Neural cell (in vitro differentiated cells): ENCODE measurements at regions not wholly inside any gene's neighbourhood (a gene's known extent, or its start where the extent isn't known, plus 50 kb on each side); places are given as distances from the start of the nearest gene placed in this dataset.

Source experiments
- H2AFZ ChIP-seq: fragments of 200-600, 300-800 bp; sonication (generic), shearing (Covaris generic); 2 replicates; pipeline ENCODE4 v1.6.0; 2014; ENCODE audit warnings: low read depth, mild to moderate bottlenecking, antibody characterized with exemption, low read length, moderate library complexity
- H3F3A ChIP-seq: fragments of 200-600 bp; shearing (Covaris generic); 2 replicates; pipeline ENCODE4 v1.6.1; 2016; ENCODE audit warnings: mild to moderate bottlenecking, moderate library complexity, mixed read lengths, antibody characterized with exemption, low read length; ENCODE audit not compliant: insufficient read depth, poor library complexity, severe bottlenecking
- H3K27ac ChIP-seq: fragments of 200-600, 300-800 bp; sonication (generic), shearing (Covaris generic); 2 replicates; pipeline ENCODE4 v1.5.1; 2014; ENCODE audit warnings: mild to moderate bottlenecking, low read length, moderate library complexity
- H3K27me3 ChIP-seq: fragments of 300-800, 200-600 bp; sonication (generic), shearing (Covaris generic); 2 replicates; pipeline ENCODE4 v1.6.0; 2014; ENCODE audit warnings: mild to moderate bottlenecking, low read depth, low read length, moderate library complexity; ENCODE audit not compliant: insufficient read depth
- H3K36me3 ChIP-seq: fragments of 300-800, 200-600 bp; sonication (generic), shearing (Covaris generic); 2 replicates; pipeline ENCODE4 v1.5.1; 2014; ENCODE audit warnings: mild to moderate bottlenecking, antibody characterized with exemption, low read length, moderate library complexity; ENCODE audit not compliant: insufficient read depth
- H3K4me2 ChIP-seq: fragments of 300-800, 200-600 bp; sonication (generic), shearing (Covaris generic); 2 replicates; pipeline ENCODE4 v1.6.0; 2014; ENCODE audit warnings: mild to moderate bottlenecking, low read length
- H3K4me3 ChIP-seq: fragments of 300-800, 200-600 bp; sonication (generic), shearing (Covaris generic); 2 replicates; pipeline ENCODE4 v1.5.1; 2014; ENCODE audit warnings: mild to moderate bottlenecking, low read length, moderate library complexity
- H3K79me2 ChIP-seq: fragments of 200-600 bp; shearing (Covaris generic); replicated peaks from 2 replicates; pipeline ENCODE4 v1.6.0; 2014; ENCODE audit warnings: mild to moderate bottlenecking, low read length, moderate library complexity; ENCODE audit not compliant: insufficient read depth
- H3K9ac ChIP-seq: fragments of 300-800, 200-600 bp; sonication (generic), shearing (Covaris generic); 2 replicates; pipeline ENCODE4 v1.6.1; 2016; ENCODE audit warnings: mild to moderate bottlenecking, low read length, mixed read lengths
- H3K9me2 ChIP-seq: fragments of 200-600 bp; shearing (Covaris generic); 2 replicates; pipeline ENCODE4 v1.6.1; 2016; ENCODE audit warnings: mild to moderate bottlenecking, low read length, mixed read lengths; ENCODE audit not compliant: insufficient read depth
- H3K9me3 ChIP-seq: fragments of 200-600, 300-800 bp; sonication (generic), shearing (Covaris generic); 2 replicates; pipeline ENCODE4 v1.6.1; 2016; ENCODE audit warnings: mild to moderate bottlenecking, mixed run types, low read length, moderate library complexity, mixed read lengths
- H4K20me1 ChIP-seq: fragments of 200-600 bp; shearing (Covaris generic); 2 replicates; pipeline ENCODE4 v1.6.1; 2016; ENCODE audit warnings: mild to moderate bottlenecking, mixed run types; ENCODE audit not compliant: insufficient read depth
- EP300 ChIP-seq: fragments of 450-650 bp; conservative IDR thresholded peaks from 2 replicates; pipeline ENCODE4 v1.6.1; 2014; ENCODE audit warnings: antibody characterized with exemption, mild to moderate bottlenecking, moderate library complexity; ENCODE audit not compliant: poor library complexity, severe bottlenecking
- EZH2 ChIP-seq: fragments of 200-600, 300-800 bp; shearing (Covaris generic), sonication (generic); IDR thresholded peaks from 2 replicates; pipeline ENCODE4 v1.6.1; 2014; ENCODE audit warnings: antibody characterized with exemption, low read length, borderline replicate concordance, mild to moderate bottlenecking; ENCODE audit not compliant: insufficient read depth, poor library complexity, severe bottlenecking
- MXI1 ChIP-seq: fragments of 450-650 bp; conservative IDR thresholded peaks from 2 replicates; pipeline ENCODE4 v1.6.1; 2014; ENCODE audit warnings: antibody characterized with exemption, mild to moderate bottlenecking; ENCODE audit not compliant: poor library complexity, severe bottlenecking
- POLR2AphosphoS5 ChIP-seq: IDR thresholded peaks from 2 replicates; pipeline ENCODE4 v1.6.1; 2012
- RAD21 ChIP-seq: fragments of 450-650 bp; conservative IDR thresholded peaks from 2 replicates; pipeline ENCODE4 v1.6.1; 2014; ENCODE audit warnings: antibody characterized with exemption, mild to moderate bottlenecking, moderate library complexity
- SMC3 ChIP-seq: fragments of 450-650 bp; conservative IDR thresholded peaks from 2 replicates; pipeline ENCODE4 v1.6.1; 2014; ENCODE audit warnings: antibody characterized with exemption, mild to moderate bottlenecking, moderate library complexity; ENCODE audit not compliant: poor library complexity
- TAF1 ChIP-seq: IDR thresholded peaks from 2 replicates; pipeline ENCODE4 v1.6.1; 2012; ENCODE audit warnings: low read depth
- TF ChIP-seq, protein P1 (sequence below): IDR thresholded peaks from 2 replicates; pipeline ENCODE4 v1.6.1; 2012; ENCODE audit warnings: borderline replicate concordance
- TF ChIP-seq, protein P2 (sequence below): fragments of 450-650 bp; IDR thresholded peaks from 2 replicates; pipeline ENCODE4 v1.5.1; 2014; ENCODE audit warnings: antibody characterized with exemption, mild to moderate bottlenecking, moderate library complexity; ENCODE audit not compliant: poor library complexity, severe bottlenecking

DNA sequence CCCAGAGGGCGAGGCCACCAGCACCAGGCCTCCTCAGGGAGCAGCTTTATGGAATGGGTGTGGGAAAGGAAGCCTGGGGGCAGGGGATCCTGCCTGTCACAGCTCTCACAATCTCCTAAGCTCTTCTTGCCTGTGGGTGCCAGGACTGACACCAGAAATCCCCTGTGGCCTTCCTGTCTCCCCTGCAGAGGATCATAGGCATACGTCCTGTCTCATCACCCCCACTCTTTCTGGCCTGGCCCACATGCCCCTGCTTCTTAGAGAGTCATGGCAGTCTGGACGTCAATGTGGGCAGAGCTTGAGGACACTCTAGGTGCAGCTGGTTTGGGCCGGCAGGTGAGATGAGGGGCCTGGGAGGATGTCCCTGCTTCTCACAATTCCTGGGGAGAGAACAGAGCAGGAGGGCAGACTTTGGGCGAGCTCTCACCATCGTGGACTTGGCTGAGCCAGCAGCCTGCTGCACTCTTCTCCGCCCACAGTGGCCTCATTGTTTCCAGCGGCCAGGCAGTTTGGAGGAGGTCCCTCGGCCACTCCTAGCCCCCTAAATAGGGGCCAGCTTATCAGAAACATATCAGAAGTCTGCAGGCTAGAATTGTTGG, 67.3 kb upstream of the ZFR start:
- Histone ChIP-seq H3K27ac (no peak overlapping the region), H3K9me2 (no peaks in the 10 kb centered on the region), H3K79me2 (no peaks in the 10 kb centered on the region), H3K27me3 (no peaks in the 10 kb centered on the region), H3F3A (no peaks in the 10 kb centered on the region), H3K4me3 (no peak overlapping the region), H3K36me3 (no peaks in the 10 kb centered on the region), H3K4me2 (no peak overlapping the region), H3K9ac (no peak overlapping the region), H3K9me3 (no peaks in the 10 kb centered on the region), H2AFZ (no peak overlapping the region), H4K20me1 (no peaks in the 10 kb centered on the region)
- TF ChIP-seq, protein P1, sequence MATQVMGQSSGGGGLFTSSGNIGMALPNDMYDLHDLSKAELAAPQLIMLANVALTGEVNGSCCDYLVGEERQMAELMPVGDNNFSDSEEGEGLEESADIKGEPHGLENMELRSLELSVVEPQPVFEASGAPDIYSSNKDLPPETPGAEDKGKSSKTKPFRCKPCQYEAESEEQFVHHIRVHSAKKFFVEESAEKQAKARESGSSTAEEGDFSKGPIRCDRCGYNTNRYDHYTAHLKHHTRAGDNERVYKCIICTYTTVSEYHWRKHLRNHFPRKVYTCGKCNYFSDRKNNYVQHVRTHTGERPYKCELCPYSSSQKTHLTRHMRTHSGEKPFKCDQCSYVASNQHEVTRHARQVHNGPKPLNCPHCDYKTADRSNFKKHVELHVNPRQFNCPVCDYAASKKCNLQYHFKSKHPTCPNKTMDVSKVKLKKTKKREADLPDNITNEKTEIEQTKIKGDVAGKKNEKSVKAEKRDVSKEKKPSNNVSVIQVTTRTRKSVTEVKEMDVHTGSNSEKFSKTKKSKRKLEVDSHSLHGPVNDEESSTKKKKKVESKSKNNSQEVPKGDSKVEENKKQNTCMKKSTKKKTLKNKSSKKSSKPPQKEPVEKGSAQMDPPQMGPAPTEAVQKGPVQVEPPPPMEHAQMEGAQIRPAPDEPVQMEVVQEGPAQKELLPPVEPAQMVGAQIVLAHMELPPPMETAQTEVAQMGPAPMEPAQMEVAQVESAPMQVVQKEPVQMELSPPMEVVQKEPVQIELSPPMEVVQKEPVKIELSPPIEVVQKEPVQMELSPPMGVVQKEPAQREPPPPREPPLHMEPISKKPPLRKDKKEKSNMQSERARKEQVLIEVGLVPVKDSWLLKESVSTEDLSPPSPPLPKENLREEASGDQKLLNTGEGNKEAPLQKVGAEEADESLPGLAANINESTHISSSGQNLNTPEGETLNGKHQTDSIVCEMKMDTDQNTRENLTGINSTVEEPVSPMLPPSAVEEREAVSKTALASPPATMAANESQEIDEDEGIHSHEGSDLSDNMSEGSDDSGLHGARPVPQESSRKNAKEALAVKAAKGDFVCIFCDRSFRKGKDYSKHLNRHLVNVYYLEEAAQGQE: no peak
- no peak for TF ChIP-seq EZH2
- no peak for TF ChIP-seq RAD21
- TF ChIP-seq TAF1: no peak
- TF ChIP-seq, protein P2, sequence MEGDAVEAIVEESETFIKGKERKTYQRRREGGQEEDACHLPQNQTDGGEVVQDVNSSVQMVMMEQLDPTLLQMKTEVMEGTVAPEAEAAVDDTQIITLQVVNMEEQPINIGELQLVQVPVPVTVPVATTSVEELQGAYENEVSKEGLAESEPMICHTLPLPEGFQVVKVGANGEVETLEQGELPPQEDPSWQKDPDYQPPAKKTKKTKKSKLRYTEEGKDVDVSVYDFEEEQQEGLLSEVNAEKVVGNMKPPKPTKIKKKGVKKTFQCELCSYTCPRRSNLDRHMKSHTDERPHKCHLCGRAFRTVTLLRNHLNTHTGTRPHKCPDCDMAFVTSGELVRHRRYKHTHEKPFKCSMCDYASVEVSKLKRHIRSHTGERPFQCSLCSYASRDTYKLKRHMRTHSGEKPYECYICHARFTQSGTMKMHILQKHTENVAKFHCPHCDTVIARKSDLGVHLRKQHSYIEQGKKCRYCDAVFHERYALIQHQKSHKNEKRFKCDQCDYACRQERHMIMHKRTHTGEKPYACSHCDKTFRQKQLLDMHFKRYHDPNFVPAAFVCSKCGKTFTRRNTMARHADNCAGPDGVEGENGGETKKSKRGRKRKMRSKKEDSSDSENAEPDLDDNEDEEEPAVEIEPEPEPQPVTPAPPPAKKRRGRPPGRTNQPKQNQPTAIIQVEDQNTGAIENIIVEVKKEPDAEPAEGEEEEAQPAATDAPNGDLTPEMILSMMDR: no peak
- no peak for TF ChIP-seq EP300
- no peak for TF ChIP-seq SMC3
- no peak for TF ChIP-seq POLR2AphosphoS5
- no peak for TF ChIP-seq MXI1

DNA sequence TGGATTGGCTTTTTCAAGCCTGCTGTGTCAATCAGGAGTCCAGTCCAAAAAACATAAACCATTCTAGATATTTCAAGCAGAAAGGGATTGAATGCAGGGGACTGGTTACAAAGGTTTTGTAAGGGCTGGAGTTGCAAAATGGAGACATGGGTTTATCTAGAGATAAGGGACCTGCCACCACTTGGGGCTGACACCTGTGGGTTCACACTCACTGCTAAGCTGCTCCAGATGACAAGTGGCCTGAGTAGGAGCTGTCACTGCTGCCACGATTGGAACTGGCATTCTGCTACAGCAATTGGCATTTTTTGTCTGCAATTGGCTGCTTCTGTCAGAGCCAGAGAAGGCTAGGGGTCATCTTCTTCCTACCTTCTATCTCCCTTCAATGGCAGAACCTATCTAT, 66.3 kb upstream of the ZFR start:
- TF ChIP-seq, protein P2: no peak
- TF ChIP-seq EP300 (no peak), POLR2AphosphoS5 (no peak), RAD21 (no peak), TAF1 (no peak), SMC3 (no peak), EZH2 (no peak), MXI1 (no peak)
- TF ChIP-seq, protein P1: no peak

More for the DNA sequence above, 66.3 kb upstream of the ZFR start:
- H3K27ac ChIP-seq: no peak overlapping the region
- no peaks in the 10 kb centered on the region for H3F3A ChIP-seq
- no peak overlapping the region for H2AFZ ChIP-seq
- H3K9ac ChIP-seq: no peak overlapping the region
- no peaks in the 10 kb centered on the region for H3K9me3 ChIP-seq
- no peaks in the 10 kb centered on the region for H3K27me3 ChIP-seq
- H3K4me3 ChIP-seq: no peak overlapping the region
- no peaks in the 10 kb centered on the region for H3K79me2 ChIP-seq
- no peaks in the 10 kb centered on the region for H3K9me2 ChIP-seq
- H3K4me2 ChIP-seq: no peak overlapping the region
- H4K20me1 ChIP-seq: no peaks in the 10 kb centered on the region
- H3K36me3 ChIP-seq: no peaks in the 10 kb centered on the region
